NCI-H82 treated with DMSO at 0.1 percent for 48 hours (cell line): ENCODE measurements at regions not wholly inside any gene's neighbourhood (a gene's known extent, or its start where the extent isn't known, plus 50 kb on each side); places are given as distances from the start of the nearest gene placed in this dataset.

Experiments
- DNase-seq: peaks from one replicate; lab custom pipeline; 2025; ENCODE audit not compliant: unreplicated experiment; lab: John Stamatoyannopoulos, UW

DNA sequence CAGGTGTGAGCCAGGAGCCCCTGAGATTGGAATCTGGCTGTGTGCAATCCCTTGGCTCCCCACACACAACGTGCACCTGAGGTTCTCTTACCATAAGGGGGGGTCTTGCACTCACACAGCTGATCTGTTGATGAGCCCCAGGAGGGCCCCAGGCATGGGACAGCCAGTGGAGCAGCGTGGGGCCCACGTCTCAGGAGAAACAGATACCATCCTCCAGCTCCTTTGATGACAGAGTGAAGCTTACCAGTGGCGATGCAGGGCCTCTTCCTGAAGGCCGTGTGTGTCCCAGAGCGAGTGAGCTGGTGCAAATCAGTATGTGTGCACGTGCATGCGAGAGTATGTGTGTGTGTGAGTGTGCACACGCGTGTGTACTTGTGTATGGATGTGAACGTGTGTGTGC lies 287.4 kb downstream of the IRX1 start:
- no peak for DNase-seq

DNA sequence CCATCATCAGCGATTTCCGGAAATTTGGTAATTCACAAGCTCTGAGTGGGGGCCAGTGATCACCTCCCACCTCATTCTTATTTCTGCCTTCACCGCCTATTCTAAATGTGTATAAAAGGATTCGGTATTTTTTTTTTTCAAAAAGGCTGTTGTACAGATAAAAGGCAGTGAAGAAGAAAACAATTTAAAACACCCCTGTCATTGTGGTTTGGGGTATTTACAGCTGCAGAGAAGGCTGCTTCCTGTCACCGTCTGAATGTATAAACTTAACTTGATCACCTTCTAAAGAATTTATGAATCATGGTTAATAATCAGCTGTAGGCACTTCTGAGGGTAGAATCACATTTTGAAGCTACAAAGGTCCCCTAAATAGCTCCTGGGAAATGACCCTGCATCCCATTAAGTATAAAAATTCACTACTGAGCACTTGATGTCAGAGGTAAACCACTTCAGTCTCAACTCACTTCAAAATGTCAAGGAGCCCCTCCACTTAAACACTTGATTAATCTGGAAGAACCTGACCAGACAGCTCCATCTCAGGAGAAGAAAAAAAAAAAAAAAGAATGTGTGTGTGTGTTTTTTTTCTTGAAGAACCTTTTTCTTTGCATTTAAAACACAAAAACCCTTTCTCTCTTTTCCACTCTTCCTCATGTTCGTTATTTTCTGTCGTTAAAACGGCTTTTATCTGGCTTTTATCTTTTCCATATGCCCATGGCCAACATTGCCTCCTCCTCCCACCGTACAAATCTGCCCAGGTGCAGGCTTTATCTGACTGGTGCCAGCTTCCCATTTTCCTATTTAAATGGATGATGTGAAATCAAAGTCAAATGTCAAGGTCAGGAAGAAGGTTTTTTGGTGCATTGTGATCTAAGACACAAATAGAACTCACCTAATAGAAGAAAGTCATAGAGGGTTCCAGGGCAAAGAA lies 291.2 kb downstream of the IRX1 start:
- DNase-seq: no peak

DNA sequence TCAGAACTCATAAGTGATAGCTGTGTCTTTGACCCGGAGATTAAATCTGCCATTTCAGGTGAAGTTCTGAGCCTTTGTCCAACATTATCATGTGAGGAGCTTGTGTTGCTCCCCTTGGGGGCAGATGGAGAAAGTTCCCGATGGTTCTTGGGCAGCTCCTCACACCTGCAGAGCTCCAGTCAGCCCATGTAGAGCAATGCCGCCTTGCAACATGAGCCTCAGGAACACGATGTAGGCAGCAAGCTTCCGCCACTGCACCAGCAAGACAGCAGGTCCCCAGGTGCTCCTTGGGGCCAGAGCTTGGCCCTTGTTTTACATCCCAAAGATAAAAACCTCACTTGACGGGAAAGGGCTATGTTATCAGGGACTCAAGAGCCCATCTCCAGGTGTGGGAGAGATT lies 292.7 kb downstream of the IRX1 start:
- no peak for DNase-seq

DNA sequence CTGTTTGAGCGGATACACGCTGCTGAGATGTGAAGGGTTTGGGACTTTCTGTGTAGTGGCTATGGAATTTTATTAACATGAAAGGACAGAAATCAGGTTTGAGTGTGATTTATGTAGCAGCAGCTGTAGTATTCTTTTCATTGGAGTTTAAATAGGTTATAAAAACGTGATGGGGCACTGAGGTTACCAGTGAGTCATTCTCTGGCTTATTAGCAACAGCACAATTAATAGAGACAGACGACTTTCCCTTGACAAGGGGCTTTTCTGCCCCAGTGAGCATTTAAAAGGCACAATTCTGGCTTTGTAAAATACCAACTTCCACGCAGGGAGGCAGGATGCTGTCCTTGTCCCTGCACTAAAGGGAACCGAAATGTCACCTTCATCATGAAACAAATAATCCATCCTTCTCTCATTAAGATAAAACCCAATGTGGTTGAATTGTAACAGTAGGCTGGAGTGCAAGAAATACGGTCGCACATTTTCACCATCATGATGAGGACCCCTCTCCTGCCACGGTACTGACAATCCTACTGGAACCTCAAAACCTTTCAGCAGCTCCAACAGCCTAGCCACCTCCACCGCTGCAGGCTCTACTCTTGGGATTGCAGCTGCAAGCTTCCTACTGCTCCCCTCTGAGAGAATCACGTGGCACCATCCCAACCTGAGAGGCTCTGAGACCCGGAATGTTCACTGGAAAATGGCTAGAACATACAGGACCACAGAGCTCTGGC lies 293.9 kb downstream of the IRX1 start:
- no peak for DNase-seq

DNA sequence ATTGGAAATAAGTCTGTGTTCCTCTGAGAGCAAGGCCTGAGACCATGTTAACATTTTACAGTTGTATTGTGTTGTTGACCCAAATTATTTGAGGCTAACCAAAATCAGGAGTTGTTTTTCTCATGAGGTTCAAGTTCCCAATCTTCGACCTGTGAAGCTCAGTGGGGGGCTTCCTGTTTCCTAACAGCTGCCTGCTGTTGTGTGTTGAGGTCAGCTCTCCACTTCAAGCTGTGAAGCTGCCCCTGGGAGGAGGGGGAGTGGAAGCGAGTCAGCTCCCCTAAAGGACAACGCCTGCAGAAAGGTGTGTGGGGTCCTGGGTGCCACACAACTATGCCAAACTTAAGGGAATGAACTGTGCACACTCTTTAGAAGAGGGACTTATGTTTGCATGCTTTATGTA lies 295.5 kb downstream of the IRX1 start:
- no peak for DNase-seq

DNA sequence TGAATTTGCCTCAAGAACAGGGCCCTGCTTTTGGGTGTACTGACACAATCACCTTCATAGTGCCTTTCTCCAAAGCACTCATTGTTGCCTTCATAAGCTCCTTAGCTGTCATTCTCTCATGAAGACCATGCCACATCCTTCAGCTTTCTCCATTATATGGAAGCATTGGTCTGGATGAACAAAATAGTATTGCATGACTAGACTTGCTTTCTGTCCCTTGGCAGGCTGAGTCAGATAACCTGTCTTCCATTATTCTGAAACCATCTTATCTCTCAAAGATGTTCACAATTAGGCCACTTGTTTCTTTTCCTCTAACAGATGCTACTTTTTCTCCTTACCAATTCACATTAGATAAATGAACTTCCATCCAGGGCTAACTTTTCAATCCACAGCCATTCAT lies 297.9 kb downstream of the IRX1 start:
- no peak for DNase-seq

DNA sequence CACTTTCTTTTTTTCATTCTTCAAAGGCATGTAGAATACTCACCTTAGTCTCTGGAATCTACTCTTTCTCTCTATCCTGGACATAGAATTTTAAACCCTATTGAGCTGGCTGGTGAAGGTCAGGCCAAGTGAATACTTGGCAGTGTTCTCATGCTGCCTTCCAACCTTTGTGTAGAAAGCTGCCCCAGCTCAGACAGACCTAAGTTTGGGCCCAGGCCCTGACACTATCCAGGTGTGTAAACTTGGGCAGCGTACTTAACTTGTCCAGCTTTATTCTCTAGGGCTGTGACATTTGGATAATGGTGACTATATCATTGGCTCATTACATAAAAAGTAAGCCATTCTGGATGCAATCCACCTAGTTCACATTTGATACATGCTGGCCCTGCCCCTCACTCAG lies 298.3 kb downstream of the IRX1 start:
- no peak for DNase-seq

DNA sequence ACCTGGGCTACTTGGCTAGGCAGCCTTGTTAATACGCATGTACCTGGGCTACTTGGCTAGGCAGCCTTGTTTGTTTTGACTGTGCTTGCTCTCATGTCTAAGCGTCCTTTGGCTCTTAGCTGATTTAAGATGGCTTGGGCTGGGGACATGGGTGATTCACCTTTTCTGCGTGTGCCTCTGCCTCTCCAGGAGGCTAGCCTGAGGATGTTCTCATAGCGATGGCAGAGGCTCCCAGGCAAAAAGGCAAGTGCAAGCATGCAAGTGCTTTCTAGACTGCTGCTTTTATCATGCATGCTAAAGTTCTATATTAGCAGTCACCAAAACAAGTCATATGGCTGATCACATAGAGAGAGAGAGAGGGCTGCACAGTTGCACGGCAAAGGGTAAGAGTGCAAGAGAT lies 300.5 kb downstream of the IRX1 start:
- DNase-seq: no peak

DNA sequence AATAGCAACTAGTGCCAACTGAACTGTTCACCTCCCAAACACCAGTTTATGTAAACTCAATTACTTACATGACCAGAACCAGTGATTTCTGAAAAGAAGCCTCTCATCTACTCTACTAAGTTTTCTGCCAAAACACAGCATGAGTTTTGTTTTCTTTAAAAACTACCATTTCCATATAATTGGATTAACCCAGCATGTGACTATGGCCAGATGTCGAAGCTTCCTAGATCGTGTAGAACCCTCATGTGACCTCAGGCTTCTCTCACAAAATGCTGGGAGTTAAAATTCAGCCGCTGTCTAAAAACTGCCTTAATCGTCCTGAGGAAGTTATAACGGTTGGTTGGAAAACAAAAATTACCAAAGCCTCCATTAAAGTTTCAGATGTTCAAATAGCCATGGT lies 303.5 kb downstream of the IRX1 start:
- DNase-seq: no peak

DNA sequence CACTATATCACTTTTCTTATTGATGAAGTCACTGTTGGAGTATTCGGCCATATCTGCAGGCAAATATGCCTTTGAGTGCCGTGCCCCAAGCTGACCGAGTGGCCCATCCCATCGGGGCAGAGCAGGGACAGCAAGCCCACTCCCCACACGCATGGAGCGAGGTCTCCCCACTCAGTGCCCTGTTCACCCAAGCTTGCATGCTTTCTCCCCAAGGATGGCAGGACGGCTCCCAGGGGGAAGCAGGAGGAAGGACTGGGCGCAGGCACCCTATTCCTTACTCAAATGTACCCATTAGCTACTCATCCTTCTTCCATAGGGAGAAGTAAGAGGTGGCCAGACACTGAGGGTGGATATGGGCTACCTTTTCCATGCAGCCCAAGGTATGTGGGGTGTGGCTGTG lies 309.0 kb downstream of the IRX1 start:
- no peak for DNase-seq

DNA sequence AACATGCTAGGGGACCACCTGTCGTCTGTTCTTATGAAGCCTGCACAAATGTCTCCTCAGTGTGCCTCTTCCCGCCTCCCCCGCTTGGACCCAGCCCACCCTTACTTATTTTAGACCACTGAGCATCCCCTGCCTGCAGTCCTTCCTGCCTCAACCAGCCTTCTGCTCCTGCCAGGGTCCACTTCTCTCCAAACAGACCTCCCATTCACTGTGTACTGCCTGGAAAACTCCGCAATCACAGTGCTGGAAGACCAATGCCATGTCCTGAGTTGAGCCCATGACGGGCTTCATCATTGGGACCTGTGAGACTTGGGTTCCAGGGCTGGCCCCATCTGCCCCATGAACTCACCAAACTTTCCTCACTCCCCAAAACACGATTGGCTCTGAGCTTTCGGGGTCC lies 309.4 kb downstream of the IRX1 start:
- DNase-seq: no peak

DNA sequence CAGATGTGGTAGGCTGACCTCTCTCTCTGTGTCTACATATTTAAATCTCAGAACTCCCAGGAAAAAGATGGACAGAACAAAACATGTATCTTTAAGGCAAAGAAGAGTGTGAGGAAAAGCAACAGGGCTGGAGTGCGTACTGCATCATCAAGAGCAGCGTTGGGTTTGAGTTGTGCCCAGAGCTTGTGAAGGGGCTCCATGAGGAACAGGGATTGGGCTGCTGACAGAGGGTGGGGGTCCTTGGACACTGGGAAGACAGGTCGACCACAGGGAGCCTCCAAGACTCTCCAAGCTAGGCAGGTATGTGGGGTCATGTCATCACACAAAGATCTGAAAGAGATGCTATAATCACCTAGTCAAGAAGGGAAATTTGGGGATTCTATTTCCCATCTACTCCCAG lies 309.9 kb downstream of the IRX1 start:
- no peak for DNase-seq

DNA sequence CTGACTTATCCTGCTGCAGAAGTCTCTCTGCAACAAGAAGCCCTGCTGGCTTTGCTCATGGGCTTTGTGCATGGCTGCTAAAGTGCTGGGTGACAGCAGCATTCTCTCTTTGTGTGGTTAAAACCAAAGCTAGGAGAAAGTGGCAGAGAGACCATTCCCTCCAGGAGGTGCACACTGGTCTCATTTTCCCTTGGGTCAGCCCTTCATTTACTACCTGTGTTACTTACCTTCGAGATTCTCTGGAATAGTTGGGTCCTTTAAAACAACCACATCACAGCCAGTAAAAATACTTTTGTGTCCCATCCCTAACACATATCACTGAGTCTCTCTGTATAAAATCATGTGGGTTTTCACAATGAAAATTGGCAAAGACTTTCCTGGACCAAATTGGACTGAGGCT lies 315.5 kb downstream of the IRX1 start:
- DNase-seq: no peak

DNA sequence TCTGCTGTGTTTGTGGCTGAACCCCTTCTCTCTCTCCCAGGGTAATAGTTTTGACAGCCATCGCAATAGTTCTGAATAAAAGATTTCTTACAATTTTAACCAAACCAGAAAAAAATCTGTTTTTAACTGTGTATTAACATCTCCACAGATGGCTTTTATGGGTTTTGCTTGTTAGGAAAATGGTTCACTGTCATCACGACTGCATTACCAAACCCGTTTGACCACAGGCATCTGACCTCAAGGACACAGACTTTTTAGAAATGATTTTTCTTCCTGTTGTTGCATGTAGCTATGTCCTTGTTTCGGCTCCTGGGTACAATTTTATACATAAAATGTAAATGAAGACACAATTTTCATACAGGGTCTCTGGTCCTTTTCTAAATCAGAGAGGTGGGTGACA lies 316.1 kb downstream of the IRX1 start:
- DNase-seq: no peak

DNA sequence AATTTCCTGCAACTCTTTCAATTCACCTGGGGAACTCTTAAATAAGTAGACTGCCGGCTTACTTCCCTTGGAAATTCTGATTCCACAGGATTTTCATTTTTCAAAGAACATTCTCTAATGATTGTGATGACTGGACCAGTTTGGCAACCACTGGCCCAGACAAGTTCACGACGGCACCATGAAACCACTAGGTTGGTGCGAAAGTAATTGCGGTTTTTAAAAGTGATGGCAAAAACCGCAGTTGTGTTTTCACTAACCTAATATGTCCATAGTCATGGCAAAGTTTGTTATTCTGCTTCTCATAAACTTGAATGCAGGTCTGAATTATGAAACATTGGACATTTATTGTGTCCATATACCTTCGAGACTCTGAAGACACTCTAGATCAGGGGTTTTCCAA lies 317.2 kb downstream of the IRX1 start:
- no peak for DNase-seq

DNA sequence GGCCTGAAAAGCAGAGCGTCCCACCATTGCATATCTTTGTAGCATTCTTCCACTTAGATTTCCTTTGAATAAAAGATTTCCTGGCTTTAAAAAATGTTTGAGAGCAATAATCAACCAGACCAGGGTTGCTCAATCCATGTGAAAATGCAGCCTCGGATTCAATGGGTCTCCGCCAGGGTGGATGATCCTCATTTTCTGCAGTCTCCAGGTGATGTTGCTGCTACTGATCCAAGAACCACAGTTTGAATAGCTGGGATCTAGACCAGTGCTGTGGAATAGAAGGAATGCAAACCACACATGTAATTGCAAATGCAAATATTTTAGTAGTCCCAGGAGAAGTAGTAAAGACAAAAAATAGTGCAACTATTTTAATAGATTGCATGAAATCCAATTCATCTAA lies 317.6 kb downstream of the IRX1 start:
- no peak for DNase-seq

DNA sequence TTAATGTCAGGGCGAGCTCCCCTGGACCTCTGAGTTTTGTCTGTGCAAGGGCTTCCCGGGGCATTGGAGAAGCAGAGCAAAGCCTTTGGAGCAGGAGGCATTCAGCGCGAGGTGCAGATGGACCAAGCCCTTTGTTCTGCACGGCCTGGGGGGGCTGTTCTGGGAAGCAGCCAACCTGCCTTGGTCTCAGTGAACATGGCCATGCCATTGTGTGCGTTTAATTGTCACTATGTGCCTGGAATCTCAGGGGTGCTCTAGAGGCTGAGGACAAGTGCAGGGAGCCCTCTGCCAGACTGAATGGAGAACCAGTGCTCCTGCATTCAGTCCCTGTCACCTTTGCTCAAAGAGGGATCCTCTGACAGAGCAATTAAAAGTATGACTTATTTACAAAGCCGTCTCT lies 329.4 kb downstream of the IRX1 start:
- DNase-seq: no peak

DNA sequence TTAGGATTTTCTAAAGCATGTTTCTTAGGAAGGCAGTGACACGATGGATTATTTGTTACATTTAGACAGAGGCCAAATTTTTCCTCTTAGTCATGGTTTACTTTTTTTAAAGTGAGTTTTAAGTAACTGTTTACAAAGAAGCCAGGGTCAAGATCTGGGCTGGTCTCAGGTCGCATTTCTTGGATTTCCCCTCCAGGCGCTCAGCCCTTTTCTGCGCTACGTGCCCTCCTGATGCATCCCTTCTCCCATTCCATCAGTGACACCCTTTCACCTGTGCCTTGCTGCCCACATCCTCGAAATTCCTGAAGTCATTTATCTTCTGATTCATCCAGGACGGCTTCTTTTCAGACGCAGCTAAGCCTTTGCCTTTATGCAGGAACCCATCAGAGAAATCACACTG lies 330.3 kb downstream of the IRX1 start:
- no peak for DNase-seq

DNA sequence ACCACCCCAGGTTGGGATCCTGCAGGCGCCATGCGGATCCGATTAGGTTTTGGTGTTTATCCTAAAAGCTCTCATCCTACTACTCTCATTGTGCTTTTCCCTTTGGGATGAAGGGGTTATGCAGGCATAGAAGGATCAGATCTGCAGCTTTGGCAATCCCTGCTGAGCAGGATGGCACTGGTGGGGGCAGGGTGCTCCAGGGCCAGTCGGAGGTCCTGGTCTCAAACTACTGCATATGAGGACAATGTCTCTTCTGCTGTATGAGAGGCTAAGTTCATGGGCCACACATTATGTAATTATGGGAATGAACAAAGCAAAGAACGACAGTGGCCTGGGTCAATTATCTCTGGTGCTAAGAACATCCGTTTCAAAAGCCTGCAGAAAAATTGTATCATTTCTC lies 334.2 kb downstream of the IRX1 start:
- no peak for DNase-seq

DNA sequence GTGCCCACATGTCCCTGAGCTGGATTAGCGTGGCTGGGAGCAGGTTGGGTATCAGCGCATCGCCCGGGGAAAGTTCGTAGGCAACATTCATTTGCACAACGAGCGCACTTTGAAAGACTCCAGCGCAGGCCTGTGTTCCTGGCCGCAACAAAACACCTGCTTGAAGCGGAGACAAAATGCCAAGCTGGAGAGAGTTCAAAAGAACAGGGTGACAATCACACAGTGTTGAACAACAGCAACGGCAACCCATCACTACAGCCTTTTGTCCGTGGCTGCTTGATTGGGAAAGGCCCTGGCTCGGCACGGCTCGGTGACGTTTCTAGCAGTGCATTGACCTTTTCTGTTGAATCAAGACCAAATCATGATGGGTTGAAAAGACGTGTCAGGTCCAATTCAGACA lies 336.3 kb downstream of the IRX1 start:
- no peak for DNase-seq

DNA sequence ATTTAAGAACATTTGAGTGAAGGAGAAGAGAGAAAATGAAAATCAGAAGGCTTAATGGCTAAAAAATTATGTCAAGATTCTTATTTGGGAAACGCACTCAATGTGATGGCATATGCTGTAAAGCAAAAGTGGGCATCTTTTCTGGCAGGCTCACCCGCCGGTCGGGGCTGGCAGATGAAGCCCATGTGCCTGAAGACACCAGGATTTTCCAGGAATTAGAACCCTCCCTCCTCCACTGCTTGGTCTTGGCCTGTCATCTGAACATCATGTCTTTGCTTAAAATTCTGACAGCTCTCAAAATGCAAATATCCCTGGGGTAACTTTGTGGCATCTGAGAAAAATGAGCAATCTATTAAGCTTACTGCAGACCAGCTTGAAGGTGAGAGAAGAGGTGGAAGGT lies 337.9 kb downstream of the IRX1 start:
- DNase-seq: no peak

DNA sequence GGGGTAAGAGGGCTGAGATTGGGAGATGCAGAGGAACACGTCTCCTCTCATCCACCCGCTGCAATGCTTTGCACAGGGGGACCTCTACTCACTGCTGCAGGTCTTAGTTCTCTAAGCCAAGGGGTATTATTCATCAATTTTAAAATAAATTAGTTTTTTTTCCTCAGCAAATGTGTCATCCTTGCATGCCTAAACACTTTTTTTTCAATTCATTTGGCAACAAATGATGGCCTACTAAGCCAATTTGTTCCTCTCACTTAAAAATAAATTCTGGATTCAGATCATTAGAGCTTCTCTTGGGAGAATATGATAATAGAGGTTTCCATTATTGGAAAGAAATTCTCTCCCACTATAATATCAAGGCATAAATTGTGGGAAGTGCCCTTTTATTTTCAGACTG lies 338.3 kb downstream of the IRX1 start:
- DNase-seq: no peak

DNA sequence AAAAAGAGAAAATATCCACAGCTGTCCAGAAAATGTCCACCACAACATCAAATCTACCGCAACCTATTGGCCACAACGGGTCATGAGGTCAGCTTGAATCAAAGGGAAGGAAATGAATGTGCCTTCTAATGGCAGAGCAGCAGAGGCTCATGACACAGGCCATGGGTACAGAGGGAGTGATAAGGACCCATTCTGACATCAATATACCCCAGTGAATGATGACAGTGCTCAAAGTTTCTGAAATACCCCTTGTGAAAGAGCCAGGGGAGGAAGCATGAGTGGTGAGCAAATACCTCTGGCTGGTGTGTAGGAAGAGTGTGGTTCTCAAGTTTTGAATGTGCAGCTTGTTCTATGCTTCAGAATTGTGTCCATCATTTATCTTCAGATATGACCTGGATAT lies 348.2 kb downstream of the IRX1 start:
- DNase-seq: no peak
